ENCODE measurements at regions not wholly inside any gene's neighbourhood (a gene's known extent, or its start where the extent isn't known, plus 50 kb on each side); places are given as distances from the start of the nearest gene placed in this dataset.

- no peaks in the 10 kb centered on the region for H3K27me3 ChIP-seq (ENCODE audit: control insufficient read depth in 2 of 2, insufficient read depth in 2 of 2, low read length in 2 of 2)
- H4K20me1 ChIP-seq (replicated peaks; ENCODE audit: control insufficient read depth, extremely low read depth, insufficient read depth, low read length), result no peaks in the 10 kb centered on the region
- POLR2A ChIA-PET, result no interaction called here
- H2AFZ ChIP-seq (ENCODE audit: low read depth, low read length), result peak overlapping the region; percentile 18
- CTCF ChIA-PET, result interaction anchor here (0.7 kb wide), 1 partner anchor 9 kb away, joined by 3 read pairs; no protein-coding TSS in a partner anchor
- H3K9me3 ChIP-seq (replicated peaks; ENCODE audit: control insufficient read depth, insufficient read depth, low read length), result no peaks in the 10 kb centered on the region
- no TSS peak for BruUV-seq (replicated peaks)
- TF ChIP-seq MYC (IDR thresholded peaks at IDR 0.05; ENCODE audit: low read depth, low read length), result no peak
- no peak for TF ChIP-seq EZH2 (IDR thresholded peaks at IDR 0.05; ENCODE audit: borderline replicate concordance, low read depth, low read length, severe bottlenecking)
- no peak for TF ChIP-seq GATA2 (IDR thresholded peaks at IDR 0.05; ENCODE audit: insufficient read depth, insufficient read length, low read depth, low read length)
- no peak for TF ChIP-seq POLR2A (IDR thresholded peaks at IDR 0.05; ENCODE audit: low read depth, low read length)
- TF ChIP-seq, protein P1, sequence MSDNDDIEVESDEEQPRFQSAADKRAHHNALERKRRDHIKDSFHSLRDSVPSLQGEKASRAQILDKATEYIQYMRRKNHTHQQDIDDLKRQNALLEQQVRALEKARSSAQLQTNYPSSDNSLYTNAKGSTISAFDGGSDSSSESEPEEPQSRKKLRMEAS (IDR thresholded peaks at IDR 0.05; ENCODE audit: insufficient read depth, insufficient read length), result no peak
- TF ChIP-seq FOS (IDR thresholded peaks at IDR 0.05; ENCODE audit: borderline replicate concordance, insufficient read depth, low read length), result no peak
- no peak for TF ChIP-seq CTCF (IDR thresholded peaks at IDR 0.05; ENCODE audit: extremely low read depth in 1 of 2, insufficient read depth in 1 of 2, low read depth in 1 of 2, low read length in 2 of 2)
- no peak for TF ChIP-seq POLR2AphosphoS5 (IDR thresholded peaks at IDR 0.05; ENCODE audit: insufficient read depth, low read depth, low read length)
- TF ChIP-seq JUN (IDR thresholded peaks at IDR 0.05; ENCODE audit: borderline replicate concordance, insufficient read depth, insufficient read length, low read depth), result no peak
- H3K4me2 ChIP-seq (ENCODE audit: insufficient read depth, low read length), result peak overlapping the region; percentile 11
- no peaks in the 10 kb centered on the region for H3K79me2 ChIP-seq (ENCODE audit: control insufficient read depth, insufficient read depth, low read length)
- DNase-seq (ENCODE audit: low read depth, low spot score) (no peak), FAIRE-seq (peak; percentile 67)
- intact Hi-C loops (cut with micrococcal nuclease), result no loop called here
- H3K4me3 ChIP-seq (replicated peaks in 1 of 3; ENCODE audit: insufficient read depth in 1 of 3, low read depth in 1 of 3, low read length in 3 of 3), result no peak overlapping the region
- no peaks in the 10 kb centered on the region for H3K9me1 ChIP-seq (replicated peaks; ENCODE audit: control insufficient read depth, extremely low read depth, insufficient read depth, low read length)
- dilution Hi-C loops (cut with MboI; ENCODE audit: extremely low pct_ligation_motif_present, low sequenced_read_pairs), result no loop called here
- H3K9ac ChIP-seq (replicated peaks; ENCODE audit: extremely low read depth, insufficient read depth, low read length), result no peak overlapping the region
- H3K4me1 ChIP-seq (ENCODE audit: control insufficient read depth, extremely low read depth, insufficient read depth, low read length), result peaks cover 7% of the 10 kb centered on the region
- H3K27ac ChIP-seq (ENCODE audit: insufficient read depth, low read depth, low read length), result no peak overlapping the region
- no peaks in the 10 kb centered on the region for H3K36me3 ChIP-seq (ENCODE audit: control insufficient read depth in 2 of 2, extremely low read depth in 1 of 2, insufficient read depth in 2 of 2, low read length in 2 of 2)
Measured at GRCh38 chr3:153094386-153094785, 67.6 kb upstream of the RAP2B start.
